GM12864 (cell line): ENCODE measurements at regions not wholly inside any gene's neighbourhood (a gene's known extent, or its start where the extent isn't known, plus 50 kb on each side); places are given as distances from the start of the nearest gene placed in this dataset.

ENCODE experiments used
- DNase-seq: peaks from one replicate; pipeline ENCODE4 v3.0.0-alpha.2; 2011; ENCODE audit warnings: low read depth
- H3K4me3 ChIP-seq: 2 replicates; pipeline ENCODE4 v1.5.1; 2011; ENCODE audit warnings: mild to moderate bottlenecking, low read depth, low read length, control low read depth
- CTCF ChIP-seq: IDR thresholded peaks from 2 replicates; pipeline ENCODE4 v1.5.1; 2011; ENCODE audit warnings: low read depth, mild to moderate bottlenecking, moderate library complexity, low read length, control low read depth, inconsistent platforms; ENCODE audit errors: missing control alignments

GRCh38 chr10:60611291-60611747 lies 167.0 kb upstream of the CDK1 start:
- DNase-seq: no peak
- no peak for TF ChIP-seq CTCF
- no peak overlapping the region for H3K4me3 ChIP-seq

GRCh38 chr10:60607372-60607771 lies 170.9 kb upstream of the CDK1 start:
- H3K4me3 ChIP-seq: no peak overlapping the region
- no peak for TF ChIP-seq CTCF
- DNase-seq: no peak

GRCh38 chr10:60606343-60607080 lies 171.8 kb upstream of the CDK1 start:
- DNase-seq: no peak
- no peak overlapping the region for H3K4me3 ChIP-seq
- TF ChIP-seq CTCF: no peak

GRCh38 chr10:60605476-60605875 lies 172.8 kb upstream of the CDK1 start:
- no peak for DNase-seq
- no peak for TF ChIP-seq CTCF
- H3K4me3 ChIP-seq: no peak overlapping the region

- no peak for DNase-seq
- no peak overlapping the region for H3K4me3 ChIP-seq
- no peak for TF ChIP-seq CTCF
These were observed 173.9 kb upstream of the CDK1 start for GRCh38 chr10:60604342-60604741.

GRCh38 chr10:60597513-60597912 lies 180.8 kb upstream of the CDK1 start:
- DNase-seq: no peak
- no peak overlapping the region for H3K4me3 ChIP-seq
- no peak for TF ChIP-seq CTCF

GRCh38 chr10:60595852-60596251 lies 182.4 kb upstream of the CDK1 start:
- no peak overlapping the region for H3K4me3 ChIP-seq

More at GRCh38 chr10:60595852-60596251, 182.4 kb upstream of the CDK1 start:
- DNase-seq: no peak
- TF ChIP-seq CTCF: no peak
